DOHH2 (cell line): ENCODE measurements at regions not wholly inside any gene's neighbourhood (a gene's known extent, or its start where the extent isn't known, plus 50 kb on each side); places are given as distances from the start of the nearest gene placed in this dataset.

Source experiments
- H3F3A ChIP-seq: fragments of 200-600 bp; sonication (generic), shearing (Covaris generic); 2 replicates; pipeline ENCODE4 v1.6.0; 2016; ENCODE audit warnings: antibody characterized with exemption, mild to moderate bottlenecking; ENCODE audit not compliant: control insufficient read depth, insufficient read depth
- H3K27ac ChIP-seq: fragments of 200-600 bp; sonication (generic); 2 replicates; pipeline ENCODE4 v1.5.1; 2014; ENCODE audit warnings: low read depth, mild to moderate bottlenecking, low read length, moderate library complexity
- H3K27me3 ChIP-seq: fragments of 200-600 bp; sonication (generic); 2 replicates; pipeline ENCODE4 v1.6.1; 2014; ENCODE audit warnings: mild to moderate bottlenecking, low read length, mixed read lengths; ENCODE audit not compliant: control insufficient read depth
- H3K36me3 ChIP-seq: fragments of 200-600 bp; sonication (generic); 2 replicates; pipeline ENCODE4 v1.6.1; 2014; ENCODE audit warnings: mild to moderate bottlenecking, low read length, moderate library complexity, mixed read lengths; ENCODE audit not compliant: control insufficient read depth
- H3K4me1 ChIP-seq: fragments of 200-600 bp; sonication (generic); 2 replicates; pipeline ENCODE4 v1.6.1; 2014; ENCODE audit warnings: mild to moderate bottlenecking, low read length, mixed read lengths; ENCODE audit not compliant: control insufficient read depth
- H3K4me2 ChIP-seq: fragments of 200-600 bp; sonication (generic); 2 replicates; pipeline ENCODE4 v1.6.0; 2014; ENCODE audit warnings: mild to moderate bottlenecking, low read length, moderate library complexity
- H3K4me3 ChIP-seq: fragments of 200-600 bp; sonication (generic); 2 replicates; pipeline ENCODE4 v1.5.1; 2014; ENCODE audit warnings: mild to moderate bottlenecking, low read length, mixed read lengths
- H3K79me2 ChIP-seq: fragments of 200-600 bp; sonication (generic); 2 replicates; pipeline ENCODE4 v1.6.1; 2014; ENCODE audit warnings: mild to moderate bottlenecking, low read length, mixed read lengths; ENCODE audit not compliant: control insufficient read depth
- H3K9me2 ChIP-seq: fragments of 200-600 bp; sonication (generic); replicated peaks from 2 replicates; pipeline ENCODE4 v1.6.1; 2014; ENCODE audit warnings: mild to moderate bottlenecking, low read length, mixed read lengths; ENCODE audit not compliant: control insufficient read depth
- H3K9me3 ChIP-seq: fragments of 200-600 bp; sonication (generic); 2 replicates; pipeline ENCODE4 v1.6.1; 2014; ENCODE audit warnings: antibody characterized with exemption, low read length, mixed read lengths; ENCODE audit not compliant: control insufficient read depth, insufficient read depth
- H4K20me1 ChIP-seq: fragments of 200-600 bp; sonication (generic); 2 replicates; pipeline ENCODE4 v1.6.0; 2014; ENCODE audit warnings: low read depth, mild to moderate bottlenecking, antibody characterized with exemption, low read length, moderate library complexity; ENCODE audit not compliant: control insufficient read depth, insufficient read depth
- EZH2phosphoT487 ChIP-seq: fragments of 200-600 bp; sonication (generic); IDR thresholded peaks from 2 replicates; pipeline ENCODE4 v1.6.1; 2017; ENCODE audit warnings: borderline replicate concordance, mild to moderate bottlenecking, antibody characterized with exemption, low read length, moderate library complexity, mixed read lengths
- TF ChIP-seq, protein P1 (sequence below): fragments of 200-600 bp; sonication (generic); IDR thresholded peaks from one replicate; pipeline ENCODE4 v1.5.1; 2014; ENCODE audit warnings: antibody characterized with exemption, mild to moderate bottlenecking, low read depth, low read length; ENCODE audit not compliant: poor library complexity, severe bottlenecking

DNA sequence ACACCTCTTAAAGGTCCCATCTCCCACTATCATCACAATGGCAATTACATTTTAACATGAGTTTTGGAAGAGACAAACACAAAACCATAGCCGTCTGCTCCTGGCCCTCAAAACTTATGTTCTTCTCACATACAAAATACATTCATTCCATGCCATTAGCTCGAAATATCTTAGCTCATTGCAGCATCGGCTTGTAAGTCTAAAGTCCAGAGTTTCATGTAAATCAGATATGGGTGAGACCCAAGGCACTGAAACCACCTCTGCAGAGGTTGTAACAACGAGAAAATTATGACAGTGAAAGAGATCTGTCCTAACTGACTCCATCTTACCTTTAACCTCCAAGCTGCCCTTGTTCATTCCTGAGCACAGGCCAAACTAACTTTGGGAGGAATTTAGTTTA, 635.0 kb upstream of the SPRY2 start:
- H3K4me2 ChIP-seq: no peak overlapping the region
- H3K27me3 ChIP-seq: no peaks in the 10 kb centered on the region
- H3K27ac ChIP-seq: no peak overlapping the region
- no peaks in the 10 kb centered on the region for H4K20me1 ChIP-seq
- H3K4me1 ChIP-seq: no peaks in the 10 kb centered on the region
- H3K9me2 ChIP-seq: no peaks in the 10 kb centered on the region
- no peaks in the 10 kb centered on the region for H3F3A ChIP-seq
- no peak overlapping the region for H3K4me3 ChIP-seq
- H3K9me3 ChIP-seq: no peaks in the 10 kb centered on the region
- H3K79me2 ChIP-seq: no peaks in the 10 kb centered on the region
- H3K36me3 ChIP-seq: no peaks in the 10 kb centered on the region
- TF ChIP-seq EZH2phosphoT487: no peak
- TF ChIP-seq, protein P1, sequence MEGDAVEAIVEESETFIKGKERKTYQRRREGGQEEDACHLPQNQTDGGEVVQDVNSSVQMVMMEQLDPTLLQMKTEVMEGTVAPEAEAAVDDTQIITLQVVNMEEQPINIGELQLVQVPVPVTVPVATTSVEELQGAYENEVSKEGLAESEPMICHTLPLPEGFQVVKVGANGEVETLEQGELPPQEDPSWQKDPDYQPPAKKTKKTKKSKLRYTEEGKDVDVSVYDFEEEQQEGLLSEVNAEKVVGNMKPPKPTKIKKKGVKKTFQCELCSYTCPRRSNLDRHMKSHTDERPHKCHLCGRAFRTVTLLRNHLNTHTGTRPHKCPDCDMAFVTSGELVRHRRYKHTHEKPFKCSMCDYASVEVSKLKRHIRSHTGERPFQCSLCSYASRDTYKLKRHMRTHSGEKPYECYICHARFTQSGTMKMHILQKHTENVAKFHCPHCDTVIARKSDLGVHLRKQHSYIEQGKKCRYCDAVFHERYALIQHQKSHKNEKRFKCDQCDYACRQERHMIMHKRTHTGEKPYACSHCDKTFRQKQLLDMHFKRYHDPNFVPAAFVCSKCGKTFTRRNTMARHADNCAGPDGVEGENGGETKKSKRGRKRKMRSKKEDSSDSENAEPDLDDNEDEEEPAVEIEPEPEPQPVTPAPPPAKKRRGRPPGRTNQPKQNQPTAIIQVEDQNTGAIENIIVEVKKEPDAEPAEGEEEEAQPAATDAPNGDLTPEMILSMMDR: no peak

DNA sequence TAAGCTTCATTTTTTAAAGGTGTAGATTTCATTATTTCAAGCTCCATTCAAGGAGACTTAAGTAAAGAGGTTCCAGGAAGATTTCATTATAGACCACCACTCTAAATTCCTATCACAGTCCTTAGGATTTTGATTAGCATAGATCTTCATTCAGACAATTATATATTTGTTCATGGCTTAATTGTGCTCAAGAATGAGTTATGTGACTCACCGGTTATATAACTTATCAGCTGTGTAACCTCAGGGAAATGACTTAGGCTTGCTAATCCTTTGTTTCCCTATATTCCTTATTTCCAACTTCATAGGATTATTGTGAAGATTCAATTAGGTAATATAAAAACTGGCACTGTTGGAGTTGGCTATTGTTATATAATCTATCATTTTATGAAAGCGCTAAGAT, 632.8 kb upstream of the SPRY2 start:
- Histone ChIP-seq H3K36me3 (no peaks in the 10 kb centered on the region), H3F3A (no peaks in the 10 kb centered on the region), H3K27ac (no peak overlapping the region), H3K4me3 (no peak overlapping the region), H3K27me3 (no peaks in the 10 kb centered on the region), H3K9me2 (no peaks in the 10 kb centered on the region), H3K79me2 (no peaks in the 10 kb centered on the region), H3K4me1 (no peaks in the 10 kb centered on the region), H3K4me2 (no peak overlapping the region), H4K20me1 (no peaks in the 10 kb centered on the region), H3K9me3 (no peaks in the 10 kb centered on the region)
- TF ChIP-seq EZH2phosphoT487: no peak
- TF ChIP-seq, protein P1: no peak

GRCh38 chr13:80972857-80973478, 632.0 kb upstream of the SPRY2 start:
- no peaks in the 10 kb centered on the region for H4K20me1 ChIP-seq
- H3K27ac ChIP-seq: no peak overlapping the region
- H3K36me3 ChIP-seq: no peaks in the 10 kb centered on the region
- TF ChIP-seq EZH2phosphoT487: no peak
- TF ChIP-seq, protein P1: no peak
- no peak overlapping the region for H3K4me3 ChIP-seq
- H3K79me2 ChIP-seq: no peaks in the 10 kb centered on the region
- H3K4me1 ChIP-seq: no peaks in the 10 kb centered on the region
- no peaks in the 10 kb centered on the region for H3F3A ChIP-seq
- no peaks in the 10 kb centered on the region for H3K27me3 ChIP-seq
- no peaks in the 10 kb centered on the region for H3K9me3 ChIP-seq
- no peak overlapping the region for H3K4me2 ChIP-seq
- H3K9me2 ChIP-seq: no peaks in the 10 kb centered on the region
